Activated CD8-positive, alpha-beta T cell treated with anti-CD3 and anti-CD28 coated beads for 36 hours (primary cell): ENCODE measurements at regions not wholly inside any gene's neighbourhood (a gene's known extent, or its start where the extent isn't known, plus 50 kb on each side); places are given as distances from the start of the nearest gene placed in this dataset.

ENCODE experiments used
- ATAC-seq: fragments of 200-7000 bp; cut with Tn5 transposase; one replicate; pipeline ENCODE4 v1.10.0; 2021; ENCODE audit warnings: mild to moderate bottlenecking, moderate library complexity
- CTCF ChIA-PET: fragments of 350-600 bp; sonication (Branson Sonifier 250); formaldehyde crosslinking; loops from one replicate; lab custom pipeline; 2021; ENCODE audit warnings: antibody characterized with exemption; lab: Charles Lee
- POLR2A ChIA-PET: fragments of 350-600 bp; sonication (Branson Sonifier 250); formaldehyde crosslinking; loops from one replicate; lab custom pipeline; 2021; ENCODE audit warnings: antibody characterized with exemption; lab: Charles Lee
- DNase-seq: peaks from one replicate; pipeline ENCODE4 v3.0.0-alpha.2; 2020
- H3K27ac Mint-ChIP-seq: one replicate; pipeline ENCODE4 v1.8.0; 2021; ENCODE audit warnings: mild to moderate bottlenecking, mixed read lengths
- H3K27me3 Mint-ChIP-seq: one replicate; pipeline ENCODE4 v1.8.0; 2021; ENCODE audit warnings: mixed read lengths
- H3K36me3 Mint-ChIP-seq: one replicate; pipeline ENCODE4 v1.8.0; 2021; ENCODE audit warnings: low read depth, mixed read lengths
- H3K4me1 Mint-ChIP-seq: one replicate; pipeline ENCODE4 v1.8.0; 2021; ENCODE audit warnings: low read depth, mixed read lengths
- H3K4me3 Mint-ChIP-seq: one replicate; pipeline ENCODE4 v1.8.0; 2021; ENCODE audit warnings: mild to moderate bottlenecking, moderate library complexity, mixed read lengths
- H3K9me3 Mint-ChIP-seq: one replicate; pipeline ENCODE4 v1.8.0; 2021; ENCODE audit warnings: mixed read lengths
- intact Hi-C: fragments of 100-400 bp; cut with micrococcal nuclease; formaldehyde crosslinking; loops from one replicate; pipeline ENCODE4 v1.10.0; 2022
- TF ChIP-seq, protein P1 (sequence below): fragments of 200-600 bp; IDR thresholded peaks from one replicate; pipeline ENCODE4 v1.8.0; 2022; ENCODE audit warnings: antibody characterized with exemption, mild to moderate bottlenecking

DNA sequence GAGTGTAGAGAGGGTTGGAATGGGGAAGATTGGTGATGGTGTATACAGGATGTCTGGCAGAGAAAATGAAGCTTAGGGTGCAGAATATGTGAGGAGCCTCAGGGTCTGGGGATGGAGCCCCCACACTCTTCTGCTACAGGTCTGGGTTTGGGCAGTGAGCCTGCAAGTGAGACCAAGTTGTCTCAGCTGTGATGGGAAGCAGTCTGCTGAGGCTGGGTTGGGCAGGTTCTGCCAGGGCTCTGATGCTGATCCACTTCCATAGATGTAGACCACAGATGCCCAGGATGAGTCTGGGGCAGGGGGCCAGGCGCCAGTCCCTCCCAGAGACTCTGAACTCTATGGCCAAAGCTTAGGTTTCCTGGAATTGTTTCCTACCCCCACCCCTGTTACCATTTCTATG, 516.9 kb downstream of the PTPRU start:
- ChIA-PET CTCF (no interaction called here), POLR2A (no interaction called here)
- no peaks in the 10 kb centered on the region for H3K9me3 Mint-ChIP-seq
- no peak overlapping the region for H3K27ac Mint-ChIP-seq
- TF ChIP-seq, protein P1, sequence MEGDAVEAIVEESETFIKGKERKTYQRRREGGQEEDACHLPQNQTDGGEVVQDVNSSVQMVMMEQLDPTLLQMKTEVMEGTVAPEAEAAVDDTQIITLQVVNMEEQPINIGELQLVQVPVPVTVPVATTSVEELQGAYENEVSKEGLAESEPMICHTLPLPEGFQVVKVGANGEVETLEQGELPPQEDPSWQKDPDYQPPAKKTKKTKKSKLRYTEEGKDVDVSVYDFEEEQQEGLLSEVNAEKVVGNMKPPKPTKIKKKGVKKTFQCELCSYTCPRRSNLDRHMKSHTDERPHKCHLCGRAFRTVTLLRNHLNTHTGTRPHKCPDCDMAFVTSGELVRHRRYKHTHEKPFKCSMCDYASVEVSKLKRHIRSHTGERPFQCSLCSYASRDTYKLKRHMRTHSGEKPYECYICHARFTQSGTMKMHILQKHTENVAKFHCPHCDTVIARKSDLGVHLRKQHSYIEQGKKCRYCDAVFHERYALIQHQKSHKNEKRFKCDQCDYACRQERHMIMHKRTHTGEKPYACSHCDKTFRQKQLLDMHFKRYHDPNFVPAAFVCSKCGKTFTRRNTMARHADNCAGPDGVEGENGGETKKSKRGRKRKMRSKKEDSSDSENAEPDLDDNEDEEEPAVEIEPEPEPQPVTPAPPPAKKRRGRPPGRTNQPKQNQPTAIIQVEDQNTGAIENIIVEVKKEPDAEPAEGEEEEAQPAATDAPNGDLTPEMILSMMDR = no peak
- ATAC-seq (no peak), DNase-seq (no peak)
- H3K4me1 Mint-ChIP-seq = no peaks in the 10 kb centered on the region
- no peaks in the 10 kb centered on the region for H3K36me3 Mint-ChIP-seq
- no peak overlapping the region for H3K4me3 Mint-ChIP-seq
- intact Hi-C loops = no loop called here
- peaks cover 2% of the 10 kb centered on the region for H3K27me3 Mint-ChIP-seq

GRCh38 chr1:29752141-29752540, 515.8 kb downstream of the PTPRU start:
- Mint-ChIP-seq H3K27ac (no peak overlapping the region), H3K27me3 (peaks cover 2% of the 10 kb centered on the region), H3K4me3 (no peak overlapping the region), H3K9me3 (no peaks in the 10 kb centered on the region), H3K4me1 (no peaks in the 10 kb centered on the region), H3K36me3 (no peaks in the 10 kb centered on the region)
- DNase-seq (peak; percentile 5), ATAC-seq (no peak)
- intact Hi-C loops = no loop called here
- ChIA-PET POLR2A (no interaction called here), CTCF (no interaction called here)
- TF ChIP-seq, protein P1 = no peak

DNA sequence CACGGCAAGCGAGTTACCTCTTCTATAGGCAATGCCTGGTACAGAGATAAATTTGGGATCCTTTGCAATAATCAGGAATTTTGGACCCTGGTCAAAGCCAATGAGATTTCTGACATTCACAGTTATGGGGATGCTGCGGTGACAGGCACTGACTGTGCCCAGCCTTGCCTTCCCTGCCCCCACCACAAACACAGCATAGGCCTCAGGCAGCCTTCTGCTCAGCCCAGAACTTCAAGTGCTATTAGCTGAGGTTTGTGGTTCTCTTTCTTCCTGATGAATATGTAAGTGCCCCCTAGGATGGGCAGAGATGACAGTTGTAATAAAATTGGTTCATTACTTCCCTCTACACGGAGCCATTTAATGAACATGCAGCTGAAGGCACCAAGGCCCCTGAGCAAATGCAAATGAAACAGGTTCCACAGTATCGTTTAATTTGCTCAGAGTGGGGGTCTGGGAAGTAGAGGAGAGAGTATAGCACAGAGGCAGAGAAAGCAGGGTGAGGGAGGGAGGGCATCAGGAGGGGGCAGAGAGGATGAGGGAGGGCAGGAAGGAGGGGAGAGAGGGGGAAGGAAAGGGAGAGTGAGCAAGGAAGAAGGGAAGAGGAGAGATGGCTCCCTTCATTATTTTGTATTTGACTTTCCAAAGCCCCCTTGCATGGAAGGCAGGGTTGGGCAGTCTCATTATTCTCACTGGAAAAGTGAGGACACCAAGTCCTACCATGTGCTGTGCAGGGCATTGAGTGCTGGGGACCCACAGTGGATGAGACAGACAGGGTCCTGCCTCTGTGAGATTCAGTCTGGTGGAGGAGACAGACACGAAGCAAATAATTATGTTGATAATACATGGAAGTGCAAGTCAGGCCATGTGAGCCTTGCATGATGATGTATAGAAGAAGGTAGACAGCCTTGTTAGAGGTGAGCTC, 513.0 kb downstream of the PTPRU start:
- Mint-ChIP-seq H3K4me1 (no peaks in the 10 kb centered on the region), H3K27me3 (peaks cover 2% of the 10 kb centered on the region), H3K36me3 (no peaks in the 10 kb centered on the region), H3K27ac (no peak overlapping the region), H3K9me3 (no peaks in the 10 kb centered on the region), H3K4me3 (no peak overlapping the region)
- ATAC-seq (no peak), DNase-seq (no peak)
- TF ChIP-seq, protein P1 = no peak
- ChIA-PET CTCF (no interaction called here), POLR2A (no interaction called here)
- intact Hi-C loops = no loop called here

GRCh38 chr1:29747196-29747595, 510.9 kb downstream of the PTPRU start:
- ChIA-PET CTCF (no interaction called here), POLR2A (no interaction called here)
- Mint-ChIP-seq H3K9me3 (no peaks in the 10 kb centered on the region), H3K36me3 (no peaks in the 10 kb centered on the region), H3K4me1 (no peaks in the 10 kb centered on the region), H3K27me3 (peaks cover 2% of the 10 kb centered on the region), H3K4me3 (no peak overlapping the region), H3K27ac (no peak overlapping the region)
- TF ChIP-seq, protein P1 = no peak
- DNase-seq (no peak), ATAC-seq (no peak)
- intact Hi-C loops = no loop called here

- TF ChIP-seq, protein P1 = no peak
- intact Hi-C loops = no loop called here
- ATAC-seq (no peak), DNase-seq (no peak)
- no peaks in the 10 kb centered on the region for H3K36me3 Mint-ChIP-seq
- H3K27ac Mint-ChIP-seq = no peak overlapping the region
- ChIA-PET POLR2A (no interaction called here), CTCF (no interaction called here)
- no peaks in the 10 kb centered on the region for H3K4me1 Mint-ChIP-seq
- peaks cover 3% of the 10 kb centered on the region for H3K27me3 Mint-ChIP-seq
- no peaks in the 10 kb centered on the region for H3K9me3 Mint-ChIP-seq
- no peak overlapping the region for H3K4me3 Mint-ChIP-seq
Observed at GRCh38 chr1:29746076-29746665, 509.8 kb downstream of the PTPRU start.
